Mesothelial cell of epicardium (in vitro differentiated cells): ENCODE measurements at regions not wholly inside any gene's neighbourhood (a gene's known extent, or its start where the extent isn't known, plus 50 kb on each side); places are given as distances from the start of the nearest gene placed in this dataset.
A peak's percentile ranks its signal among the peaks of the same experiment; 100 is the strongest.

Experiments
- DNase-seq, 2 experiments: peaks; one replicate each; pipeline ENCODE4 v3.0.0; 2021; ENCODE audit warnings: low spot score in 2 of 2; ENCODE audit not compliant: unreplicated experiment in 2 of 2
- H3K27ac Mint-ChIP-seq: 2 replicates; pipeline ENCODE4 v1.8.0; 2021; ENCODE audit warnings: mixed read lengths
- H3K27me3 Mint-ChIP-seq: 2 replicates; pipeline ENCODE4 v1.8.0; 2021; ENCODE audit warnings: low read depth, mixed read lengths
- H3K36me3 Mint-ChIP-seq: 2 replicates; pipeline ENCODE4 v1.8.0; 2021; ENCODE audit warnings: mixed read lengths
- H3K4me1 Mint-ChIP-seq: 2 replicates; pipeline ENCODE4 v1.8.0; 2021; ENCODE audit warnings: mixed read lengths
- H3K4me3 Mint-ChIP-seq: 2 replicates; pipeline ENCODE4 v1.8.0; 2021; ENCODE audit warnings: mild to moderate bottlenecking, moderate library complexity, mixed read lengths
- H3K9me3 Mint-ChIP-seq: 2 replicates; pipeline ENCODE4 v1.8.0; 2021; ENCODE audit warnings: mixed read lengths
- CTCF ChIP-seq: fragments of 200-600 bp; sonication (generic); IDR thresholded peaks from one replicate; pipeline ENCODE4 v1.5.0; 2021; ENCODE audit warnings: antibody characterized with exemption; ENCODE audit not compliant: unreplicated experiment

DNA sequence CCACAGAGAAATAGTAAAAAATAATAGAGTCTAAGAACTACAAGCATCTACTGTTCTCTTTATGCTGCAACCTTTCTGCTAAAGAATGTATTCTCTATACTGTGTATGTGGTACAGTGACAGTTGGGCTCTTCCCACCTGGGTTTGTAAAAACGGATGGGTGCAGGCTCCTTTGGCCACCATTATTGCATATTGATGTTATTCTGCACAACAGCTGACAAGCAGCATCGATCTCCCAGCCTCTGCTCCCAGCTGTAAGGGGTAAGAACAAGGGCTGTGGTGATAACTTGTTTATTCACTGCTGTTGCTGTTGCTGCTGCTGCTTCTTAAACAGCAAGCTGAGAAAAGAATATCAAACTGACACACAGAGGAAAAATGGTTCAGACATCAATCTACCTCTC, 56.1 kb downstream of the KCNRG start:
- Mint-ChIP-seq H3K27ac (peak overlapping the region; percentile 9), H3K36me3 (no peaks in the 10 kb centered on the region), H3K27me3 (no peaks in the 10 kb centered on the region), H3K4me1 (peaks cover 17% of the 10 kb centered on the region), H3K9me3 (no peaks in the 10 kb centered on the region), H3K4me3 (no peak overlapping the region)
- TF ChIP-seq CTCF: no peak
- DNase-seq: no peak

DNA sequence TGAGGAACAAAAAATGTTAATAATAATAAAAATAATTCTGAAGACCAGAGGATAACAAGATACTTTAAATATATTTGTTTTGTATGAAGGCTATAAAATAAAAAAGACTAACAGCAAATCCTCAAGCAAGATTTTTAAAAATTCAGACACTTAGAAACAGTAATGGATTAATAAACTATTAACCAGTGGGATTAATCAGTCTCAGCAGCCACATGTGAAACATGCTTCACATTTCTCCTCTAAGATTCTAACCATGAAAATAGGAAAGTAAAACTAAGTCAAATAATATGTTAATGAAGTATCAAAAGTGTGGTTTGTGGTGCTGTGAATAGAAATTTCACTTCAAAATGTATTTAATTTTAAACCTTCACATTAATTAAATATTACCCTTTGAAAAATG, 57.4 kb downstream of the KCNRG start:
- no peak overlapping the region for H3K4me3 Mint-ChIP-seq
- no peak for DNase-seq
- no peaks in the 10 kb centered on the region for H3K36me3 Mint-ChIP-seq
- H3K4me1 Mint-ChIP-seq: peaks cover 17% of the 10 kb centered on the region
- H3K27ac Mint-ChIP-seq: no peak overlapping the region
- no peak for TF ChIP-seq CTCF
- no peaks in the 10 kb centered on the region for H3K27me3 Mint-ChIP-seq
- no peaks in the 10 kb centered on the region for H3K9me3 Mint-ChIP-seq

DNA sequence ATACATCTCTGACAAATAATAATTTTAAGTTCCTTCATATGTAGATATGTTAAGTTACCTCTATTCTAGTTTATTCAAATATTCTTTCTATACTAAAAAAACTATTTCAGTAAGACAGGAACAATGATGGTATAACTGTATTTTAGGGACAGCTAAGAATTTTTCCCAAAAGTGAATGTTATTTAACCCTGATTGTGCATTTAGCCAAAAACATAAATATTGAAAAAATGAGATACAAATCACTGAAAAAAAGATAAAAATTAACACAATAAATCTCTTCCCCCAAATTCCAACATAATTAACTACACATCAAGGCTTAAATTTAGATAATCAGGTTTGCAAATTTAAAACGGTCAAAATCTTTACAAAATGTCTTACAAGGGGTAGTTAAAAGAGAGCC, 58.1 kb downstream of the KCNRG start:
- no peak for TF ChIP-seq CTCF
- Mint-ChIP-seq H3K27me3 (no peaks in the 10 kb centered on the region), H3K4me1 (peaks cover 20% of the 10 kb centered on the region), H3K9me3 (no peaks in the 10 kb centered on the region), H3K36me3 (no peaks in the 10 kb centered on the region), H3K27ac (no peak overlapping the region), H3K4me3 (no peak overlapping the region)
- DNase-seq: no peak

- H3K27ac Mint-ChIP-seq: no peak overlapping the region
Observed at GRCh38 chr13:50074843-50075242, 59.6 kb downstream of the KCNRG start.

DNA sequence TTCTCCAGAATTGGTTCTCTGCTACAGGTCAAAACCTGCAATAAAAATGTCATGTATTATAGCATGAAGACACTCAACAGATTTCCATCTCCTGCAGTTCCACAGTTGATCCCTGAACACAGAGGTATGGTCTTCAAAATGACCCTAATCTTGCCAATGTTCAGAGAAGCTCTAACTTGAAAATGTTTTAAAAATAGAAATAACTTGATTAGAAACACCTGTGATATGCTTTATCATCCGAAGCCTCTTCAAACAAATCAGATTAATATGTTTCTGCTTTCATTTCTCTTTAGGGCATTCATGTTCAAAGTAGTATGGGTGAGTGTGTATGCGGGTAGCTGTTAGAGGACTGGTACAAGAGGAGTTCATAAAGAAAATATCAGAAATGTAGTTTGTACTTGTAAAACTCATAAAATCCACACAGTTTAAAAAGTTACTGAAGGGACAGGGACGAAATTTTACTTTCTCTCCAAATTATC, 60.4 kb downstream of the KCNRG start:
- no peak for TF ChIP-seq CTCF
- H3K4me3 Mint-ChIP-seq: no peak overlapping the region

More at GRCh38 chr13:50074843-50075242, 59.6 kb downstream of the KCNRG start:
- no peaks in the 10 kb centered on the region for H3K36me3 Mint-ChIP-seq
- H3K9me3 Mint-ChIP-seq: no peaks in the 10 kb centered on the region
- H3K27me3 Mint-ChIP-seq: no peaks in the 10 kb centered on the region
- no peak for TF ChIP-seq CTCF
- peaks cover 22% of the 10 kb centered on the region for H3K4me1 Mint-ChIP-seq
- no peak for DNase-seq
- H3K4me3 Mint-ChIP-seq: no peak overlapping the region

GRCh38 chr13:50077431-50077830, 62.2 kb downstream of the KCNRG start:
- Mint-ChIP-seq H3K27ac (no peak overlapping the region), H3K4me3 (no peak overlapping the region)

More for the DNA sequence above, 60.4 kb downstream of the KCNRG start:
- Mint-ChIP-seq H3K4me1 (peaks cover 25% of the 10 kb centered on the region), H3K9me3 (no peaks in the 10 kb centered on the region), H3K36me3 (no peaks in the 10 kb centered on the region), H3K27ac (no peak overlapping the region), H3K27me3 (no peaks in the 10 kb centered on the region)
- DNase-seq: no peak

More at GRCh38 chr13:50077431-50077830, 62.2 kb downstream of the KCNRG start:
- no peaks in the 10 kb centered on the region for H3K27me3 Mint-ChIP-seq
- H3K36me3 Mint-ChIP-seq: no peaks in the 10 kb centered on the region
- no peak for TF ChIP-seq CTCF
- H3K4me1 Mint-ChIP-seq: peaks cover 19% of the 10 kb centered on the region
- no peak for DNase-seq
- no peaks in the 10 kb centered on the region for H3K9me3 Mint-ChIP-seq
